Mammary epithelial cell (primary cell): ENCODE measurements at regions not wholly inside any gene's neighbourhood (a gene's known extent, or its start where the extent isn't known, plus 50 kb on each side); places are given as distances from the start of the nearest gene placed in this dataset.

Experiments used
- EZH2 ChIP-seq: IDR thresholded peaks from 2 replicates; pipeline ENCODE4 v1.6.1; 2012; ENCODE audit warnings: low read length, inconsistent platforms, borderline replicate concordance
- TF ChIP-seq, protein P1 (sequence below), 2 donors: IDR thresholded peaks in 1 of 2; conservative IDR thresholded peaks in 1 of 2; 2 replicates each; pipeline ENCODE4 v1.5.1; 2011 to 2012; ENCODE audit warnings: inconsistent platforms in 2 of 2, low read length in 2 of 2, mild to moderate bottlenecking in 2 of 2, control low read depth in 1 of 2, low read depth in 1 of 2; ENCODE audit not compliant: insufficient read depth in 1 of 2; ENCODE audit errors: extremely low read depth in 1 of 2

- TF ChIP-seq EZH2: no peak
- TF ChIP-seq, protein P1, sequence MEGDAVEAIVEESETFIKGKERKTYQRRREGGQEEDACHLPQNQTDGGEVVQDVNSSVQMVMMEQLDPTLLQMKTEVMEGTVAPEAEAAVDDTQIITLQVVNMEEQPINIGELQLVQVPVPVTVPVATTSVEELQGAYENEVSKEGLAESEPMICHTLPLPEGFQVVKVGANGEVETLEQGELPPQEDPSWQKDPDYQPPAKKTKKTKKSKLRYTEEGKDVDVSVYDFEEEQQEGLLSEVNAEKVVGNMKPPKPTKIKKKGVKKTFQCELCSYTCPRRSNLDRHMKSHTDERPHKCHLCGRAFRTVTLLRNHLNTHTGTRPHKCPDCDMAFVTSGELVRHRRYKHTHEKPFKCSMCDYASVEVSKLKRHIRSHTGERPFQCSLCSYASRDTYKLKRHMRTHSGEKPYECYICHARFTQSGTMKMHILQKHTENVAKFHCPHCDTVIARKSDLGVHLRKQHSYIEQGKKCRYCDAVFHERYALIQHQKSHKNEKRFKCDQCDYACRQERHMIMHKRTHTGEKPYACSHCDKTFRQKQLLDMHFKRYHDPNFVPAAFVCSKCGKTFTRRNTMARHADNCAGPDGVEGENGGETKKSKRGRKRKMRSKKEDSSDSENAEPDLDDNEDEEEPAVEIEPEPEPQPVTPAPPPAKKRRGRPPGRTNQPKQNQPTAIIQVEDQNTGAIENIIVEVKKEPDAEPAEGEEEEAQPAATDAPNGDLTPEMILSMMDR (conservative IDR thresholded peaks at IDR 0.05 in 1 of 2, IDR thresholded peaks at IDR 0.05 in 1 of 2; ENCODE audit: extremely low read depth in 1 of 2, insufficient read depth in 1 of 2, low read depth in 1 of 2, low read length in 2 of 2): no peak
Observed at GRCh38 chr16:26413780-26414179, 652.9 kb upstream of the C16orf82 start.
